Keratinocyte (primary cell): ENCODE measurements at regions not wholly inside any gene's neighbourhood (a gene's known extent, or its start where the extent isn't known, plus 50 kb on each side); places are given as distances from the start of the nearest gene placed in this dataset.

Experiments
- DNase-seq: peaks from one replicate; pipeline ENCODE4 v3.0.0-alpha.2; 2011; ENCODE audit warnings: low read depth, missing footprints, low spot score
- FAIRE-seq: peaks from 2 replicates; lab custom pipeline; 2011; peaks lifted over from hg19 to GRCh38; lab: Jason Lieb, UNC
- H2AFZ ChIP-seq: 2 replicates; pipeline ENCODE4 v1.6.0; 2012; ENCODE audit warnings: low read length, control low read depth, inconsistent platforms; ENCODE audit not compliant: control insufficient read depth
- H3K27ac ChIP-seq: 2 replicates; pipeline ENCODE4 v1.5.1; 2011; ENCODE audit warnings: low read length; ENCODE audit not compliant: control insufficient read depth, insufficient read depth
- H3K27me3 ChIP-seq: 3 replicates; pipeline ENCODE4 v1.6.0; 2011; ENCODE audit warnings: low read length; ENCODE audit not compliant: control insufficient read depth, insufficient read depth; ENCODE audit errors: extremely low read depth
- H3K36me3 ChIP-seq, 2 experiments: 2 replicates in 1 of 2; 3 replicates in 1 of 2; pipeline ENCODE4 v1.5.1; 2011; ENCODE audit warnings: low read length in 2 of 2, mild to moderate bottlenecking in 1 of 2; ENCODE audit not compliant: control insufficient read depth in 2 of 2, insufficient read depth in 2 of 2; ENCODE audit errors: extremely low read depth in 1 of 2
- H3K4me1 ChIP-seq: 3 replicates; pipeline ENCODE4 v1.5.1; 2011; ENCODE audit warnings: low read length; ENCODE audit not compliant: control insufficient read depth, insufficient read depth; ENCODE audit errors: extremely low read depth
- H3K4me2 ChIP-seq: 3 replicates; pipeline ENCODE4 v1.6.0; 2011; ENCODE audit warnings: low read depth, low read length; ENCODE audit not compliant: control insufficient read depth, insufficient read depth; ENCODE audit errors: extremely low read depth
- H3K4me3 ChIP-seq, 3 experiments: fragments of 200-600 bp in 1 of 3; sonication (generic) in 1 of 3; 2 replicates in 2 of 3; 3 replicates in 1 of 3; pipeline ENCODE4 v1.5.1; 2011 to 2016; ENCODE audit warnings: low read length in 3 of 3, mild to moderate bottlenecking in 3 of 3, control low read depth in 2 of 3, inconsistent platforms in 1 of 3, low read depth in 1 of 3, mixed read lengths in 1 of 3, mixed run types in 1 of 3, moderate library complexity in 1 of 3; ENCODE audit not compliant: control insufficient read depth in 2 of 3, insufficient read depth in 2 of 3; ENCODE audit errors: extremely low read depth in 1 of 3
- H3K79me2 ChIP-seq: 2 replicates; pipeline ENCODE4 v1.6.0; 2012; ENCODE audit warnings: low read length; ENCODE audit not compliant: control insufficient read depth, insufficient read depth
- H3K9ac ChIP-seq: 3 replicates; pipeline ENCODE4 v1.6.0; 2011; ENCODE audit warnings: low read length; ENCODE audit not compliant: control insufficient read depth, insufficient read depth; ENCODE audit errors: extremely low read depth
- H3K9me1 ChIP-seq: 3 replicates; pipeline ENCODE4 v1.6.0; 2011; ENCODE audit warnings: low read length; ENCODE audit not compliant: control insufficient read depth, insufficient read depth; ENCODE audit errors: extremely low read depth
- H3K9me3 ChIP-seq: 2 replicates; pipeline ENCODE4 v1.5.1; 2012; ENCODE audit warnings: low read depth, low read length; ENCODE audit not compliant: control insufficient read depth
- H4K20me1 ChIP-seq: 3 replicates; pipeline ENCODE4 v1.6.0; 2011; ENCODE audit warnings: low read length; ENCODE audit not compliant: control insufficient read depth, insufficient read depth; ENCODE audit errors: extremely low read depth
- EZH2 ChIP-seq: IDR thresholded peaks from one replicate; pipeline ENCODE4 v1.6.1; 2012; ENCODE audit warnings: inconsistent platforms, mild to moderate bottlenecking, low read length, moderate library complexity
- dilution Hi-C: fragments of 300-500 bp; cut with MboI; formaldehyde crosslinking; loops from one replicate; pipeline ENCODE4 v1.7.0; 2020; ENCODE audit warnings: low sequenced_read_pairs; ENCODE audit not compliant: extremely low pct_ligation_motif_present
- TF ChIP-seq, protein P1 (sequence below), 3 experiments: IDR thresholded peaks in 1 of 3; conservative IDR thresholded peaks in 1 of 3; optimal IDR thresholded peaks in 1 of 3; 2 replicates in 2 of 3; 3 replicates in 1 of 3; pipeline versions ENCODE3 to v1.5.1; 2011; ENCODE audit warnings: low read length in 3 of 3, mild to moderate bottlenecking in 3 of 3, moderate library complexity in 2 of 3, control low read depth in 1 of 3, inconsistent platforms in 1 of 3; ENCODE audit not compliant: insufficient read depth in 2 of 3; ENCODE audit errors: extremely low read depth in 1 of 3

DNA sequence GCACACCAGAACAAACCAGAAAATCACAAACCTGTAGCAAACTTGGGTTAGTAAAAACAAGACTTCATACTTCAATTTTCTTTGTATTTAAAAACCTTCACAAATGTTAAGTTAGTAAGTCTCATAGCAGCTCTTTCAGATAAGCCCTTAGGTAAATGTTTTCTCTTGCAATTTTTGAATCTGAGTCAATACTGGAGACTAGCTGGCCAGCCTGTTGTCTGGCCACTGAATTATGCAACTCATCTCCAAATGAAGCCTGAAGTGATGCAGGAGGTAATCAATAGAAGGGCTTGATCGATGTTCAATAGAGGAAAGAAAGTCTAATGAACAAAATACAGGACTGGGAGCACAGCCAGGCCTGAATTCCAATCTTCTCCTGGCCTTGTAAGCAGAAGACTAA is 465.2 kb downstream of the LRIG3 start:
- no peak for TF ChIP-seq EZH2
- TF ChIP-seq, protein P1, sequence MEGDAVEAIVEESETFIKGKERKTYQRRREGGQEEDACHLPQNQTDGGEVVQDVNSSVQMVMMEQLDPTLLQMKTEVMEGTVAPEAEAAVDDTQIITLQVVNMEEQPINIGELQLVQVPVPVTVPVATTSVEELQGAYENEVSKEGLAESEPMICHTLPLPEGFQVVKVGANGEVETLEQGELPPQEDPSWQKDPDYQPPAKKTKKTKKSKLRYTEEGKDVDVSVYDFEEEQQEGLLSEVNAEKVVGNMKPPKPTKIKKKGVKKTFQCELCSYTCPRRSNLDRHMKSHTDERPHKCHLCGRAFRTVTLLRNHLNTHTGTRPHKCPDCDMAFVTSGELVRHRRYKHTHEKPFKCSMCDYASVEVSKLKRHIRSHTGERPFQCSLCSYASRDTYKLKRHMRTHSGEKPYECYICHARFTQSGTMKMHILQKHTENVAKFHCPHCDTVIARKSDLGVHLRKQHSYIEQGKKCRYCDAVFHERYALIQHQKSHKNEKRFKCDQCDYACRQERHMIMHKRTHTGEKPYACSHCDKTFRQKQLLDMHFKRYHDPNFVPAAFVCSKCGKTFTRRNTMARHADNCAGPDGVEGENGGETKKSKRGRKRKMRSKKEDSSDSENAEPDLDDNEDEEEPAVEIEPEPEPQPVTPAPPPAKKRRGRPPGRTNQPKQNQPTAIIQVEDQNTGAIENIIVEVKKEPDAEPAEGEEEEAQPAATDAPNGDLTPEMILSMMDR (optimal IDR thresholded peaks at IDR 0.05 in 1 of 3, IDR thresholded peaks at IDR 0.05 in 1 of 3, conservative IDR thresholded peaks at IDR 0.05 in 1 of 3; ENCODE audit: extremely low read depth in 1 of 3, insufficient read depth in 2 of 3, low read length in 3 of 3) = no peak
- no peak for DNase-seq
- Histone ChIP-seq H3K27me3 (no peaks in the 10 kb centered on the region), H2AFZ (no peak overlapping the region), H3K9me3 (no peaks in the 10 kb centered on the region), H3K4me3 (no peak overlapping the region), H3K36me3 (no peaks in the 10 kb centered on the region), H3K9me1 (no peaks in the 10 kb centered on the region), H3K27ac (no peak overlapping the region), H3K4me2 (no peak overlapping the region), H3K4me1 (no peaks in the 10 kb centered on the region), H3K79me2 (no peaks in the 10 kb centered on the region), H3K9ac (no peak overlapping the region), H4K20me1 (no peaks in the 10 kb centered on the region)
- dilution Hi-C loops = no loop called here
- FAIRE-seq = no peak

DNA sequence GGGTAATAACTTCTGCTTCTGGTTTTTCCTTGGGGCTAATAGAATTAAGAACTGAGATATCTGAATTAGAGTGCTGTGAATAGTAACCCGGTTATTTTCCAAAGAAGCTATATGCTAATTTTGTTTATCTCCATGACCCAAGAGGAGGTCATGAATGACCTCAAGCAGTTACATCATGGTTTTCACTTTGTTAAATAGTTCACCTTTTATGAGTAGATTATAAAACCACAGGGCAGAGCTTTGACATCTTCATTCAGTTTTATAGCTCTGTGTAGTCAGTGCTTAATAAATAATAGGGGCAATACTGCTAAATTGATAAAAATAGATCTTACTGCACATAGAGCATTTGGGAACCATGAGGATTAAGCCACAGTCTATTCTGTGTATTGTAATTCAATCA is 462.2 kb downstream of the LRIG3 start:
- H3K4me2 ChIP-seq = no peak overlapping the region
- no peak overlapping the region for H3K9ac ChIP-seq
- H2AFZ ChIP-seq = no peak overlapping the region
- no peaks in the 10 kb centered on the region for H4K20me1 ChIP-seq
- TF ChIP-seq, protein P1 (optimal IDR thresholded peaks at IDR 0.05 in 1 of 3, IDR thresholded peaks at IDR 0.05 in 1 of 3, conservative IDR thresholded peaks at IDR 0.05 in 1 of 3; ENCODE audit: extremely low read depth in 1 of 3, insufficient read depth in 2 of 3, low read length in 3 of 3) = no peak
- TF ChIP-seq EZH2 = no peak
- no peaks in the 10 kb centered on the region for H3K27me3 ChIP-seq
- dilution Hi-C loops = no loop called here
- H3K36me3 ChIP-seq = no peaks in the 10 kb centered on the region
- H3K4me3 ChIP-seq = no peak overlapping the region
- no peaks in the 10 kb centered on the region for H3K79me2 ChIP-seq
- FAIRE-seq (no peak), DNase-seq (no peak)
- no peaks in the 10 kb centered on the region for H3K4me1 ChIP-seq
- H3K9me3 ChIP-seq = no peaks in the 10 kb centered on the region
- H3K9me1 ChIP-seq = no peaks in the 10 kb centered on the region
- no peak overlapping the region for H3K27ac ChIP-seq
